A673 (cell line): ENCODE measurements at regions not wholly inside any gene's neighbourhood (a gene's known extent, or its start where the extent isn't known, plus 50 kb on each side); places are given as distances from the start of the nearest gene placed in this dataset.
A peak's percentile ranks its signal among the peaks of the same experiment; 100 is the strongest.

Experiments used
- BruUV-seq: library from RNA; stranded (reverse); fragments of 400-500 nt; replicated peaks from 2 replicates; lab custom pipeline; 2021; lab: Mats Ljungman, UMichigan
- CTCF ChIA-PET: fragments of 300-600 bp; sonication (Branson Sonifier 250); formaldehyde crosslinking; loops from one replicate; lab custom pipeline; 2022; ENCODE audit warnings: antibody characterized with exemption; lab: Charles Lee
- POLR2A ChIA-PET: fragments of 300-600 bp; sonication (Branson Sonifier 250); formaldehyde crosslinking; loops from one replicate; lab custom pipeline; 2022; ENCODE audit warnings: antibody characterized with exemption; ENCODE audit not compliant: low non-redundant PET; lab: Charles Lee
- DNase-seq: peaks from one replicate; pipeline ENCODE4 v3.0.0-alpha.2; 2015; ENCODE audit warnings: low spot score
- H3K27ac ChIP-seq: fragments of 200-600 bp; sonication (generic); 2 replicates; pipeline ENCODE4 v1.5.1; 2016; ENCODE audit warnings: mixed run types, low read depth, mild to moderate bottlenecking, mixed read lengths, antibody characterized with exemption, low read length; ENCODE audit not compliant: poor library complexity, severe bottlenecking
- H3K27me3 ChIP-seq: fragments of 200-600 bp; sonication (generic); replicated peaks from 2 replicates; pipeline ENCODE4 v1.6.1; 2017; ENCODE audit warnings: mixed run types, low read depth, mild to moderate bottlenecking, mixed read lengths, antibody characterized with exemption, low read length; ENCODE audit not compliant: insufficient read depth, poor library complexity
- H3K36me3 ChIP-seq: fragments of 200-600 bp; sonication (generic); 2 replicates; pipeline ENCODE4 v1.6.1; 2016; ENCODE audit warnings: mixed run types, mild to moderate bottlenecking, mixed read lengths, antibody characterized with exemption, low read length; ENCODE audit not compliant: insufficient read depth, poor library complexity, severe bottlenecking
- H3K4me1 ChIP-seq: fragments of 200-600 bp; sonication (generic); 2 replicates; pipeline ENCODE4 v1.6.1; 2017; ENCODE audit warnings: mixed run types, mild to moderate bottlenecking, mixed read lengths, antibody characterized with exemption, low read length; ENCODE audit not compliant: insufficient read depth, poor library complexity, severe bottlenecking
- H3K4me3 ChIP-seq: fragments of 200-600 bp; sonication (generic); 2 replicates; pipeline ENCODE4 v1.5.1; 2016; ENCODE audit warnings: low read depth, mixed run types, mild to moderate bottlenecking, mixed read lengths, low read length; ENCODE audit not compliant: poor library complexity, severe bottlenecking
- H3K9me3 ChIP-seq: fragments of 200-600 bp; sonication (generic); 2 replicates; pipeline ENCODE4 v1.6.1; 2016; ENCODE audit warnings: mixed run types, low read depth, mild to moderate bottlenecking, mixed read lengths, antibody characterized with exemption, low read length; ENCODE audit not compliant: poor library complexity, severe bottlenecking
- EZH2 ChIP-seq: fragments of 200-600 bp; sonication (generic); IDR thresholded peaks from 2 replicates; pipeline ENCODE4 v1.6.1; 2017; ENCODE audit warnings: borderline replicate concordance, low read depth, mild to moderate bottlenecking, mixed read lengths, antibody characterized with exemption, low read length; ENCODE audit not compliant: poor library complexity, severe bottlenecking
- intact Hi-C: fragments of 100-400 bp; cut with micrococcal nuclease; formaldehyde crosslinking; loops from one replicate; pipeline ENCODE4 v1.10.0; 2022; ENCODE audit not compliant: unreplicated experiment
- TF ChIP-seq, protein P1 (sequence below): fragments of 300-800, 200-600 bp; sonication (generic); conservative IDR thresholded peaks from 2 replicates; pipeline ENCODE4 v1.5.1; 2017; ENCODE audit warnings: low read depth, mild to moderate bottlenecking, antibody characterized with exemption, low read length, moderate library complexity, mixed read lengths

DNA sequence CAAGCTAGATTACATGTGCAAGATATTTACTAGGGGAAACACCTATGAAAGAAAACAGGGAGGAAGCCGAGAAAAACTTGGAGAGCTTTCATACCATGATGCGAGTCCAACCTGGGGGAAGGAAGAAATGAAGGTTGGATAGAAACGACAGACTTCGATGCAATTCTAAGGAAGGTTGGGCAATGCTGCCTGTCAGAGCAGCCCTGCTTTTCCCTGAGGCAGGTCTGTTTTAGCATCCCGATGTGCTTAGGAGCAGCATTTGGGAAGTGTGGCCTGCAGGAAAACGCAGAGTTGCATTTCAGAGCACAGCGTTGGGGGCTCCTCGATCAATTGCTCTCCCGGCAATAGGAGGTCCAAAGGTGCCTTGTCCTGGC lies 91.9 kb upstream of the DTNBP1 start:
- no peak overlapping the region for H3K27ac ChIP-seq
- intact Hi-C loops: no loop called here
- DNase-seq: no peak
- H3K27me3 ChIP-seq: no peaks in the 10 kb centered on the region
- H3K9me3 ChIP-seq: no peaks in the 10 kb centered on the region
- no peaks in the 10 kb centered on the region for H3K36me3 ChIP-seq
- no peak for TF ChIP-seq EZH2
- TF ChIP-seq, protein P1, sequence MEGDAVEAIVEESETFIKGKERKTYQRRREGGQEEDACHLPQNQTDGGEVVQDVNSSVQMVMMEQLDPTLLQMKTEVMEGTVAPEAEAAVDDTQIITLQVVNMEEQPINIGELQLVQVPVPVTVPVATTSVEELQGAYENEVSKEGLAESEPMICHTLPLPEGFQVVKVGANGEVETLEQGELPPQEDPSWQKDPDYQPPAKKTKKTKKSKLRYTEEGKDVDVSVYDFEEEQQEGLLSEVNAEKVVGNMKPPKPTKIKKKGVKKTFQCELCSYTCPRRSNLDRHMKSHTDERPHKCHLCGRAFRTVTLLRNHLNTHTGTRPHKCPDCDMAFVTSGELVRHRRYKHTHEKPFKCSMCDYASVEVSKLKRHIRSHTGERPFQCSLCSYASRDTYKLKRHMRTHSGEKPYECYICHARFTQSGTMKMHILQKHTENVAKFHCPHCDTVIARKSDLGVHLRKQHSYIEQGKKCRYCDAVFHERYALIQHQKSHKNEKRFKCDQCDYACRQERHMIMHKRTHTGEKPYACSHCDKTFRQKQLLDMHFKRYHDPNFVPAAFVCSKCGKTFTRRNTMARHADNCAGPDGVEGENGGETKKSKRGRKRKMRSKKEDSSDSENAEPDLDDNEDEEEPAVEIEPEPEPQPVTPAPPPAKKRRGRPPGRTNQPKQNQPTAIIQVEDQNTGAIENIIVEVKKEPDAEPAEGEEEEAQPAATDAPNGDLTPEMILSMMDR: no peak
- H3K4me1 ChIP-seq: no peaks in the 10 kb centered on the region
- POLR2A ChIA-PET: no interaction called here
- no peak overlapping the region for H3K4me3 ChIP-seq
- no TSS peak for BruUV-seq
- CTCF ChIA-PET: no interaction called here

DNA sequence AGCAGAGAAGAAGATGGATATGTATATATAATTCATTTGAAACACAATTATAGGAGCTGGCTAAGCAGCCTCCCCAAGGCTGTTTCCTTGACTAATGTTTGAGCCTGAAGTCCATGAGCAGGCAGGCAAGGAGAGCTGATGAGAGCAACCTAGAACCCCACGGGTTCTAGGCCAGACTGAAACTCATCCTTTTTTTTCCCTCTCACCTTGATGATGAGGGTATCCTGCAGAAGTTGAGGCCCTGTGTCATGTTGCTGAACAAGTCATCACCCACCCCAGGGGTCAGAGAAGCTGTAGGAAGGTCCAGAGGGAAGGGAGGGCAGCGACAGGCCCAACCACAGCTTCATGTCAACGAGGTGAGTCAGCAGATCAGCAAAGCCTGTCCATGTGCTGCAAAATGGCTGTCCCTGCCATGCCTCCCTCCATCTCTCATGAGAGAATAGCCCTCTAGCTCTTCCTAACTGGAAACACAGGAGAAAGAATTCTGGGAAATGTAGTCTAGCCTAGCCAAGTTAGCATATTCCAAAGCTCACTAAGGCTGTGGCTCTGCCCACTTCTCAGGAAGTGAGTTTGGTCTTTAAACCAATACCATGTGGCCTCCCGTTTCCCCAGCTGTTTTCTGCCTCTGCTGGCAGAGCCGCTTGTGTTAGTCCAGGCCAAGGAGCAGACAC lies 91.3 kb upstream of the DTNBP1 start:
- intact Hi-C loops: no loop called here
- TF ChIP-seq, protein P1: no peak
- TF ChIP-seq EZH2: no peak
- Histone ChIP-seq H3K27ac (no peak overlapping the region), H3K4me3 (no peak overlapping the region), H3K9me3 (no peaks in the 10 kb centered on the region), H3K27me3 (no peaks in the 10 kb centered on the region), H3K4me1 (no peaks in the 10 kb centered on the region), H3K36me3 (no peaks in the 10 kb centered on the region)
- ChIA-PET POLR2A (no interaction called here), CTCF (no interaction called here)
- DNase-seq: peak; percentile 30
- no TSS peak for BruUV-seq

DNA sequence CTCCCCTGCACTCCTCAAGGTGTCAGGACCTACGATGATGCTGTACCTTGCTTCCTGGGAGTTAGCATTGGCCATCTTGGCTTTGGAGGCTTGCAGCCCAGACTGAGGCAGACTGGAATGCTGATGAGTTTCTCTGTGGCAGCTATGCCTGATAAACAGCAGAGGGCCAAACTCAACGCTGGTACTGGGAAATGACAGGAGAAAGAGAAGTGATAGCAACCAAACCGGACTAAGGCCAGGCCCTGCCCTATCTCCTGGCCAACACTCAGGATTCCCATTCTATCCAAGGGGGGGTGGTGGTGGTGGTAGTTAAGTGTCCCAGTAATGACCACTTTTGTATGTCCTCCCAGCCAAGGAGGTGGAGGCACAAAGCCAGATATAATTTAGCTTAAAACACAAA lies 90.0 kb upstream of the DTNBP1 start:
- Histone ChIP-seq H3K4me1 (no peaks in the 10 kb centered on the region), H3K27ac (no peak overlapping the region), H3K4me3 (no peak overlapping the region), H3K9me3 (no peaks in the 10 kb centered on the region), H3K36me3 (no peaks in the 10 kb centered on the region), H3K27me3 (no peaks in the 10 kb centered on the region)
- ChIA-PET CTCF (no interaction called here), POLR2A (no interaction called here)
- intact Hi-C loops: no loop called here
- TF ChIP-seq, protein P1: no peak
- TF ChIP-seq EZH2: no peak
- BruUV-seq: no TSS peak
- no peak for DNase-seq
